WTC11 (cell line): ENCODE measurements at regions not wholly inside any gene's neighbourhood (a gene's known extent, or its start where the extent isn't known, plus 50 kb on each side); places are given as distances from the start of the nearest gene placed in this dataset.

ENCODE experiments used
- ATF1 ChIP-seq: sonication (generic); formaldehyde crosslinking; IDR thresholded peaks from 2 replicates; pipeline ENCODE4 v1.8.1; 2023; ENCODE audit warnings: mild to moderate bottlenecking, moderate library complexity, missing genetic modification reagents
- ATF3 ChIP-seq: sonication (generic); formaldehyde crosslinking; conservative IDR thresholded peaks from 2 replicates; pipeline ENCODE4 v1.8.1; 2022; ENCODE audit warnings: mild to moderate bottlenecking, missing genetic modification reagents
- CREB1 ChIP-seq: sonication (generic); formaldehyde crosslinking; IDR thresholded peaks from 2 replicates; pipeline ENCODE4 v1.8.0; 2023; ENCODE audit warnings: mild to moderate bottlenecking, missing genetic modification reagents
- CTCF ChIP-seq: fragments of 200-600 bp; IDR thresholded peaks from 2 replicates; pipeline ENCODE4 v1.8.0; 2022; ENCODE audit warnings: antibody characterized with exemption
- E2F1 ChIP-seq: sonication (generic); formaldehyde crosslinking; IDR thresholded peaks from 2 replicates; pipeline ENCODE4 v1.8.0; 2022; ENCODE audit warnings: mild to moderate bottlenecking, missing genetic modification reagents
- HMGXB4 ChIP-seq: sonication (generic); formaldehyde crosslinking; IDR thresholded peaks from 2 replicates; pipeline ENCODE4 v1.8.1; 2023; ENCODE audit warnings: mild to moderate bottlenecking, moderate library complexity, missing genetic modification reagents
- IRF2 ChIP-seq: sonication (generic); formaldehyde crosslinking; IDR thresholded peaks from 2 replicates; pipeline ENCODE4 v1.8.0; 2022; ENCODE audit warnings: low read depth, missing genetic modification reagents, borderline replicate concordance
- MLX ChIP-seq: sonication (generic); formaldehyde crosslinking; IDR thresholded peaks from 2 replicates; pipeline ENCODE4 v1.8.1; 2023; ENCODE audit warnings: mild to moderate bottlenecking, missing genetic modification reagents, moderate library complexity
- TEAD4 ChIP-seq: sonication (generic); formaldehyde crosslinking; IDR thresholded peaks from 2 replicates; pipeline ENCODE4 v1.8.0; 2022; ENCODE audit warnings: mild to moderate bottlenecking, missing genetic modification reagents
- ZNF121 ChIP-seq: sonication (generic); formaldehyde crosslinking; IDR thresholded peaks from 2 replicates; pipeline ENCODE4 v1.8.0; 2023; ENCODE audit warnings: missing genetic modification reagents

GRCh38 chr9:78893774-78894401, 597.0 kb downstream of the PSAT1 start:
- TF ChIP-seq HMGXB4 (CRISPR knock-in tag), result no peak
- no peak for TF ChIP-seq CTCF
- TF ChIP-seq ATF3 (CRISPR knock-in tag), result no peak
- no peak for TF ChIP-seq ATF1 (CRISPR knock-in tag)
- TF ChIP-seq IRF2, result no peak
- no peak for TF ChIP-seq MLX
- no peak for TF ChIP-seq CREB1 (CRISPR knock-in tag)
- no peak for TF ChIP-seq ZNF121 (CRISPR knock-in tag)
- TF ChIP-seq TEAD4 (CRISPR knock-in tag), result no peak
- TF ChIP-seq E2F1, result no peak
